HG03045 (cell line): ENCODE measurements at regions not wholly inside any gene's neighbourhood (a gene's known extent, or its start where the extent isn't known, plus 50 kb on each side); places are given as distances from the start of the nearest gene placed in this dataset.
"Not testable (repeated sequence)": the region's sequence is repeated elsewhere in the genome, so short reads cannot be mapped to it uniquely, and the experiment has no call there.

Experiments
- ATAC-seq: cut with Tn5 transposase; IDR thresholded peaks from one replicate; pipeline ENCODE4 v1.9.1; 2021; ENCODE audit warnings: mild to moderate bottlenecking, moderate library complexity; ENCODE audit not compliant: unreplicated experiment

DNA sequence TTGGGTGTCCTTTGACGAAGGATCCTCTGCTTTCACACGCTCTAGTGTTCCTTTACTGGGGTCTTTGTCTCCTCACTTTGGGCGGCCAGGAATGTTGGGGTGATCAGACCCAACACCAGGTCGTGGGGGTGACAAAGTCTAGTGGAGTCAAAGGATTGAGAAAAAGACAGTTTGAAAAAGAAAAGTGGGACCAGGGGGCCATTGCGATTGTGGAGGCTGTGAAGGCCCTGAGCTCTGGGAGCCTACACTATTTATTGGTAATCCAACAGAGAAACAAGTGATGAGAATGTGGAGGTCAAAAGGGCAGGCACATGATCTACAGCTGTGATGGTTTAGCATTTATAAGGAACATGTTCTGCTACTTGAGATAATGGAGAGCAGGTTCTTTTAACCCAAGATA is 287.1 kb upstream of the MTPN start:
- not testable (repeated sequence) for ATAC-seq

- not testable (repeated sequence) for ATAC-seq
Observed at GRCh38 chr7:136263112-136263860, 286.1 kb upstream of the MTPN start.

DNA sequence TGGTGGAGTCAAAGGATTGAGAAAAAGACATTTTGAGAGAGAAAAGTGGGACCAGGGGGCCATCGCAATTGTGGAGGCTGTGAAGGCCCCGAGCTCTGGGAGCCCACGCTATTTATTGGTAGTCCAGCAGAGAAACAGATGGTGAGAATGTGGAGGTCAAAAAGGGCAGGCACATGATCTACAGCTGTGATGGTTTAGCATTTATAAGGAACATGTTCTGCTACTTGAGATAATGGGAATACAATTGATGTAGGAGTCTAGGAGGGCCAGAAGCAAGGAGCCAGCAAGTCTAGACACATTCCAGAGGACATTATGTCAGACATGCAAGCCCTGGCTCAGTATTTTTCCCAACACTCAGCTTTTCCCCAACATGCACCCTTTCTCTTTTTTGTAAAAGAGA is 283.4 kb upstream of the MTPN start:
- ATAC-seq, result not testable (repeated sequence)

- ATAC-seq, result no peak
Observed at GRCh38 chr7:136259074-136259473, 281.9 kb upstream of the MTPN start.

GRCh38 chr7:136256491-136256890 is 279.3 kb upstream of the MTPN start:
- no peak for ATAC-seq

GRCh38 chr7:136254148-136254547 is 277.0 kb upstream of the MTPN start:
- ATAC-seq, result no peak

- ATAC-seq, result no peak
Observed at GRCh38 chr7:136251826-136252225, 274.7 kb upstream of the MTPN start.

DNA sequence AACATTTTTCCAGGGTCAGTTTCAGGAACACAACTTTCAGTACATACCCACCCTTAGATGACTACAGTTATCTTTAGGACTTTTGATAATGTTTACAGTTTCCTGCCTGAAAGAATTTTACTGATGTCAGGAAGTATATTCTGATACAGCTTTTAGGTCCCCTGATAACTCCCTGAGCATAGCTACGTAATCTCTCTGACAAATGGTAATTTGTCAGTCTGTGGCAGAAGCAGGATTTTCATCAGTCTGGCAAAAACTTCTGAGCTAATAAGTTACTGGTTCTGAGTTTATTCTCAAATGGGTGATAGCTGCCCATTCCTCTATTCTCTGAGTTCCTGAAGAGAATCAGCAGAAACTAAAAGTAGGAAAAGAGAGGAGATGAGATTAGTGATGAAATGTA is 270.1 kb upstream of the MTPN start:
- no peak for ATAC-seq

GRCh38 chr7:136245327-136246004 is 268.3 kb upstream of the MTPN start:
- ATAC-seq, result no peak

DNA sequence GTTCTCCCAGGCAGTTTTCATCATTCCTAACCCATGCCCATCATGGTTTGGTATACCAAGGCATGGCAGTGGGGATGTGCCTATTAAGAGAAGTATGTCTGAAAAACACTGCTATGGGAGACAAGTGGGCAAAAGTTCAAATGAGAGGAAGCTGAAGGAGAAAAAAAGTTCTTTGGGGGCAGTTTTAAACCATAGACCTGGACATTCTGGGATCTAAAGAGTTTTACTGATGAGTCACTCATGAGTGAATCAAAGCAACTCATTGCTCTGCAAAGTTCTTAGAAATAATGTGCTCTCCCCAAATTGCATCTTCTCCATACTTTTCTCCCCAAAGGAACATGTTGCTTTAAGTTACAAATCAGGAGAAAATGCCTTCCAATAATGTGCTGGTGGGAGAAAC is 256.9 kb upstream of the MTPN start:
- ATAC-seq, result no peak

- no peak for ATAC-seq
Observed at GRCh38 chr7:136230210-136230609, 253.1 kb upstream of the MTPN start.

- no peak for ATAC-seq
Observed at GRCh38 chr7:136229790-136230189, 252.6 kb upstream of the MTPN start.

DNA sequence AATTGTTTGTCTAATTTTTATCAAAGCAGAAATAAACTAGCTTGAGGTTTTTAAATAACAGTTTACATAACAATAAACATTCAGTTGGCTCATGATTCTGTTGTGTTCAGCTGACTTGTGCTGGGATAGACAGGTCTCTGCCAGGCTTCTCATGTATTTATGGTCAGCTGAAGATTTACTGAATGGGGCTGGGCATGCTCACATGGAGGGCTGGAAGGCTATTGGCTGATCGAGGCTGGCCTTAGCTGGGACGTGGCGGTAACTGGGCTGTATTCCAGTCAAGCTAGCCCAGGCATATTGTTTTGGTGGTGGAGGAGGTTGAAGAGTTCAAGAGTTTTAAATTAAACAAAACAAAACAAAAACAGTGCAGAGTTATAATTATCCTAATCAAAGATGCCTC is 251.0 kb upstream of the MTPN start:
- no peak for ATAC-seq

- no peak for ATAC-seq
Observed at GRCh38 chr7:136214356-136214755, 237.2 kb upstream of the MTPN start.

- ATAC-seq, result no peak
Observed at GRCh38 chr7:136213012-136213411, 235.9 kb upstream of the MTPN start.

DNA sequence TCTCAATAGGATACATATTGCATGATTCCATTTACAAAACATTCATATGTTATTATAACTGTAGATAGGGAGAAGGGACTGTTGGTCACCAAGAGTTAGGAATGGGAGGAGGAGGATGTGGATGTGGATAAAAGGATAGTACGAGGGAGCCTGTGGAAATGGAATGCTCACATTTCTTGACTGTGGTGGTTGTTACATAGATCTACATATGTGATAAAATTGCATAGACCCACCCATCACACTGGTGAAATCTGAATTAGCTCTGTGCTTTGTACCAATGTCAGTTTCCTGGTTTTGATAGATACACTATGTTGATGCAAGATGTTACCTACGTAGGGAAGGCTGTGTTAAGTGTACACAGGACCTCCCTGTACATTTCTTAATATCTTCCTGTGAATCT is 233.5 kb upstream of the MTPN start:
- no peak for ATAC-seq

DNA sequence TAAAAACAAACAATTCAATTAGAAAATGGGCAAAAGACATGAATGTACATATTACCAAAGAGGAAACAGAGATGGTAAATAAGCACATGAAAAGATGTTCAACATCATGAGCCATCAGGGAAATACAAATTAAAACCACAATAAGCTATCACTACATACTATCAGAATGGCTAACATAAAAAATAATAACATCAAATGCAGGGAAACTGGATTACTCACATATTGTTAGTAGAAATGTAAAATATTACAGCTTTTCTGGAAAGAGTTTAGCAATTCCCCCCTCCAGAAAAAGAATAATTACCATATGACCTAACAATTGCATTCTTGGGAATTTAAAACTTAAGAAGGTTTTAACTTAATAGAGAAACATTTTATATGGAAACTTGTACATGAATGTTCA is 232.9 kb upstream of the MTPN start:
- no peak for ATAC-seq

- ATAC-seq, result no peak
Observed at GRCh38 chr7:136205956-136206355, 228.8 kb upstream of the MTPN start.

DNA sequence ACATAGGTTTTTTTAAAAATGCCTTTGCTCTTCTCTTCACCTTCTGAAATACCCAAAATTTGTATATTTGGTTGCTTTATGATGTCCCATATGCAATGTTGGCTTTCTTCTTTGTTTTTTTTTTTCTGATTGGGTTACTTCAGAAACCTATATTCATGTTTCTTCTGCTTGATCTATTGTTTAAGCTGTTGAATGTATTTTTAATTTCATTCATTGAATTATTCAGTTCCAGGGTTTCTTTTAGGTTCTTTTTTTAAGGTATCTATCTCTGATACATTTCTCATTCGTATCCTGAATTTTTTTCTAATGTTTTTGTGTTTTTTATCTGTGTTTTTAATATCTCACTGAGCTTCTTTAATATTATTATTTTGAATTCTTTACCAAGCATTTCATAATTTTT is 221.0 kb upstream of the MTPN start:
- no peak for ATAC-seq

DNA sequence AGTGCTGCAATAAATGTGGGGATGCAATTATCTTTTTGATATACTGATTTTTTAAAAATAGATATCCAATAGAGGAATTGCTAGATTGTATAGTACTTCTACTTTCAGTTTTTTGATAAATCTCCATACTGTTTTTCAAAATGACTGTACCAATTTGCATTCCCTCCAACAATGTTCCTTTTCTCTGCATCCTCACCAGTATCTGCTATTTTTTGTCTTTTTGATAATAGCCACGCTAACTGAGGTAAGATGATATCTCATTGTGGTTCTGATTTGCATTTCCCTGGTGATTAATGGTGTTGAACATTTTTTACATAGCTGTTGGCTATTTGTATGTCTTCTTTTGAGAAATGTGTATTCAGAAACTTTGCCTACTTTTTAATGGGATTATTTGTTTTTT is 217.7 kb upstream of the MTPN start:
- no peak for ATAC-seq

GRCh38 chr7:136193940-136194339 is 216.8 kb upstream of the MTPN start:
- ATAC-seq, result no peak

GRCh38 chr7:136189506-136189998 is 212.4 kb upstream of the MTPN start:
- no peak for ATAC-seq
